Sigmoid colon (tissue), 6 donors: ENCODE measurements at regions not wholly inside any gene's neighbourhood (a gene's known extent, or its start where the extent isn't known, plus 50 kb on each side); places are given as distances from the start of the nearest gene placed in this dataset.

Experiments used
- DNase-seq: peaks from one replicate; pipeline ENCODE4 v3.0.0-alpha.2; 2019
- H3K27ac ChIP-seq, 4 donors: fragments of 200-600 bp; sonication (generic); one replicate each; pipeline ENCODE4 v1.5.1; 2016 to 2019; ENCODE audit warnings: mild to moderate bottlenecking in 1 of 4
- H3K27me3 ChIP-seq, 3 donors: fragments of 200-600 bp; sonication (generic); one replicate each; pipeline ENCODE4 v1.5.1; 2019; ENCODE audit warnings: mild to moderate bottlenecking in 1 of 3
- H3K36me3 ChIP-seq, 4 donors: fragments of 200-600 bp; sonication (generic); one replicate each; pipeline ENCODE4 v1.5.1; 2016 to 2019
- H3K4me1 ChIP-seq, 4 donors: fragments of 200-600 bp; sonication (generic); one replicate each; pipeline ENCODE4 v1.5.1; 2017 to 2019
- H3K4me3 ChIP-seq, 4 donors: fragments of 200-600 bp; sonication (generic); one replicate each; pipeline ENCODE4 v1.5.1; 2017 to 2019; ENCODE audit warnings: mild to moderate bottlenecking in 2 of 4, moderate library complexity in 1 of 4
- H3K9me3 ChIP-seq, 4 donors: fragments of 200-600 bp in 3 of 4; sonication (generic) in 3 of 4; one replicate each; pipeline versions ENCODE4 v1.5.1 to v1.6.1; 2013 to 2019
- EP300 ChIP-seq, 4 donors: sonication (generic); formaldehyde crosslinking; IDR thresholded peaks; one replicate each; pipeline ENCODE4 v1.6.1; 2017; ENCODE audit warnings: antibody characterized with exemption in 4 of 4
- POLR2A ChIP-seq, 2 donors: fragments of 450-650 bp; IDR thresholded peaks; one replicate each; pipeline ENCODE4 v1.6.1; 2016; ENCODE audit warnings: antibody characterized with exemption in 2 of 2, mild to moderate bottlenecking in 2 of 2, moderate library complexity in 2 of 2
- POLR2AphosphoS5 ChIP-seq, 4 donors: sonication (generic); formaldehyde crosslinking; IDR thresholded peaks; one replicate each; pipeline ENCODE4 v1.6.1; 2017; ENCODE audit warnings: antibody characterized with exemption in 4 of 4
- WGBS, 2 donors: extraction: QIAGEN DNeasy Blood & Tissue Kit; methylation state at CpG; one replicate each; pipeline ENCODE4 v1.1.7; 2013; 5-methylcytosine and 5-hydroxymethylcytosine counted together
- intact Hi-C: fragments of 100-400 bp; cut with DNase I; formaldehyde crosslinking; loops from one replicate; pipeline ENCODE4 v1.15.1; 2023
- TF ChIP-seq, protein P1 (sequence below), 4 experiments: fragments of 450-650 bp in 3 of 4; fragments of 200-600 bp in 1 of 4; IDR thresholded peaks; one replicate each; pipeline ENCODE4 v1.5.1; 2016 to 2019; ENCODE audit warnings: antibody characterized with exemption in 4 of 4, mild to moderate bottlenecking in 3 of 4, moderate library complexity in 2 of 4
- donor health status: healthy with polysubstance abuse.
- donor health status: healthy.

- Histone ChIP-seq H3K27me3 (no peaks in the 10 kb centered on the region), H3K4me3 (no peak overlapping the region), H3K36me3 (no peaks in the 10 kb centered on the region), H3K9me3 (no peaks in the 10 kb centered on the region), H3K4me1 (no peaks in the 10 kb centered on the region), H3K27ac (no peak overlapping the region)
- no peak for TF ChIP-seq POLR2AphosphoS5 (IDR thresholded peaks at IDR 0.05)
- TF ChIP-seq EP300 (IDR thresholded peaks at IDR 0.05): no peak
- TF ChIP-seq, protein P1, sequence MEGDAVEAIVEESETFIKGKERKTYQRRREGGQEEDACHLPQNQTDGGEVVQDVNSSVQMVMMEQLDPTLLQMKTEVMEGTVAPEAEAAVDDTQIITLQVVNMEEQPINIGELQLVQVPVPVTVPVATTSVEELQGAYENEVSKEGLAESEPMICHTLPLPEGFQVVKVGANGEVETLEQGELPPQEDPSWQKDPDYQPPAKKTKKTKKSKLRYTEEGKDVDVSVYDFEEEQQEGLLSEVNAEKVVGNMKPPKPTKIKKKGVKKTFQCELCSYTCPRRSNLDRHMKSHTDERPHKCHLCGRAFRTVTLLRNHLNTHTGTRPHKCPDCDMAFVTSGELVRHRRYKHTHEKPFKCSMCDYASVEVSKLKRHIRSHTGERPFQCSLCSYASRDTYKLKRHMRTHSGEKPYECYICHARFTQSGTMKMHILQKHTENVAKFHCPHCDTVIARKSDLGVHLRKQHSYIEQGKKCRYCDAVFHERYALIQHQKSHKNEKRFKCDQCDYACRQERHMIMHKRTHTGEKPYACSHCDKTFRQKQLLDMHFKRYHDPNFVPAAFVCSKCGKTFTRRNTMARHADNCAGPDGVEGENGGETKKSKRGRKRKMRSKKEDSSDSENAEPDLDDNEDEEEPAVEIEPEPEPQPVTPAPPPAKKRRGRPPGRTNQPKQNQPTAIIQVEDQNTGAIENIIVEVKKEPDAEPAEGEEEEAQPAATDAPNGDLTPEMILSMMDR (IDR thresholded peaks at IDR 0.05): no peak
- TF ChIP-seq POLR2A (IDR thresholded peaks at IDR 0.05): no peak
- intact Hi-C loops: no loop called here
- no peak for DNase-seq
- 69 to 73% methylated on average over 10 of the region's 10 CpGs for WGBS, 2 donors
Observed at GRCh38 chr4:131499141-131499873, 1649.8 kb upstream of the PCDH10 start.

DNA sequence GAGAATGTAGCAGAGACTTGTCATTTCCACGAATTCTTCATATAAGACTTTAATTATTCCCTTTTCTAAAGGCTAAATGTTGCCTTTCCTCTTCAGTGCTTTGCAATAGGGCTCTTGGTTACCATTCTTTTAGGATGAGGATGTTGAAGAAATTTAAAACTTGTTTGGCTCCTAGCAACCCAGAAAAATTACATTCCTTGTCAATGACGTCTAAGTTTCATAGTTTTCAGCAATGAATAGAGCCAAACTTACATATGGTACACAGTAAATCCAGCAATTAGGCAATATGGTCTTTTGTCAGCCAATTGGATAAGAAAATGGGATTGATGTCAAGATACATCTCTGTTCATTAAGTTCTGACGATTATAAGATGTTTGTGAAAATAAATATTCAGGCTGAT is 1639.6 kb upstream of the PCDH10 start:
- intact Hi-C loops: no loop called here
- DNase-seq: no peak
- no peaks in the 10 kb centered on the region for H3K27me3 ChIP-seq
- 40 to 60% methylated on average over 3 of the region's 3 CpGs for WGBS, 2 donors
- H3K27ac ChIP-seq: no peak overlapping the region
- no peak overlapping the region for H3K4me3 ChIP-seq
- TF ChIP-seq POLR2AphosphoS5 (IDR thresholded peaks at IDR 0.05) (no peak), POLR2A (IDR thresholded peaks at IDR 0.05) (no peak), EP300 (IDR thresholded peaks at IDR 0.05) (no peak)
- TF ChIP-seq, protein P1 (IDR thresholded peaks at IDR 0.05): no peak
- no peaks in the 10 kb centered on the region for H3K9me3 ChIP-seq
- no peaks in the 10 kb centered on the region for H3K36me3 ChIP-seq
- no peaks in the 10 kb centered on the region for H3K4me1 ChIP-seq

- 61 to 85% methylated on average over 1 of the region's 1 CpG for WGBS, 2 donors
Observed at GRCh38 chr4:131526686-131527085, 1622.4 kb upstream of the PCDH10 start.

GRCh38 chr4:131531087-131531486 is 1618.0 kb upstream of the PCDH10 start:
- Histone ChIP-seq H3K4me1 (no peaks in the 10 kb centered on the region), H3K27me3 (no peaks in the 10 kb centered on the region), H3K36me3 (no peaks in the 10 kb centered on the region), H3K27ac (no peak overlapping the region), H3K4me3 (no peak overlapping the region), H3K9me3 (no peaks in the 10 kb centered on the region)
- DNase-seq: no peak
- intact Hi-C loops: no loop called here
- no peak for TF ChIP-seq POLR2AphosphoS5 (IDR thresholded peaks at IDR 0.05)
- TF ChIP-seq POLR2A (IDR thresholded peaks at IDR 0.05): no peak
- TF ChIP-seq, protein P1 (IDR thresholded peaks at IDR 0.05): no peak
- TF ChIP-seq EP300 (IDR thresholded peaks at IDR 0.05): no peak
- 75 to 88% methylated on average over 6 of the region's 6 CpGs for WGBS, 2 donors

More at GRCh38 chr4:131526686-131527085, 1622.4 kb upstream of the PCDH10 start:
- TF ChIP-seq POLR2AphosphoS5 (IDR thresholded peaks at IDR 0.05) (no peak), POLR2A (IDR thresholded peaks at IDR 0.05) (no peak), EP300 (IDR thresholded peaks at IDR 0.05) (no peak)
- TF ChIP-seq, protein P1 (IDR thresholded peaks at IDR 0.05): no peak
- Histone ChIP-seq H3K9me3 (no peaks in the 10 kb centered on the region), H3K36me3 (no peaks in the 10 kb centered on the region), H3K4me3 (no peak overlapping the region), H3K4me1 (no peaks in the 10 kb centered on the region), H3K27ac (no peak overlapping the region), H3K27me3 (no peaks in the 10 kb centered on the region)
- no peak for DNase-seq
- intact Hi-C loops: no loop called here
